ENCODE measurements at regions not wholly inside any gene's neighbourhood (a gene's known extent, or its start where the extent isn't known, plus 50 kb on each side); places are given as distances from the start of the nearest gene placed in this dataset.

DNA sequence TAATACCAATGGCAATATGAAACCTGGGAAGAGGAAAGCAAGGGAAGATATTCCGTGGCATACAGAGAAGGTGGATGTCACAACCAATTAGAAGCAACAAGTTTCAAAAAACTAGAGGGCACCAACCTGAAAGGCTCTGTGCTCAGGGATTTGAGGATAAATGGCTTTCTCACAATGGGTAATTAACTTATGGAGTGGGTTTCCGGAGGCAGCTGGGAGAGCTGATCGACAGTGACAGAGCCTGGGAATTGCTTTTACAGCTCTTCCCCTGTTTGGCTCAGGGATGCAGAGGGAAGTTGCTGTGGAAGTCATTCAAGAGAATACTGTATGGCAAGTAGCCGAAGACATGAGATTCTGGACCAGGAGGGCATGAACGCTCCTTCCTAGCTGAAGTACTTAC lies 237.0 kb downstream of the KIF4B start:
- TF ChIP-seq EZH2 (optimal IDR thresholded peaks at IDR 0.05; ENCODE audit: low read depth, low read length): no peak
- TF ChIP-seq, protein P1, sequence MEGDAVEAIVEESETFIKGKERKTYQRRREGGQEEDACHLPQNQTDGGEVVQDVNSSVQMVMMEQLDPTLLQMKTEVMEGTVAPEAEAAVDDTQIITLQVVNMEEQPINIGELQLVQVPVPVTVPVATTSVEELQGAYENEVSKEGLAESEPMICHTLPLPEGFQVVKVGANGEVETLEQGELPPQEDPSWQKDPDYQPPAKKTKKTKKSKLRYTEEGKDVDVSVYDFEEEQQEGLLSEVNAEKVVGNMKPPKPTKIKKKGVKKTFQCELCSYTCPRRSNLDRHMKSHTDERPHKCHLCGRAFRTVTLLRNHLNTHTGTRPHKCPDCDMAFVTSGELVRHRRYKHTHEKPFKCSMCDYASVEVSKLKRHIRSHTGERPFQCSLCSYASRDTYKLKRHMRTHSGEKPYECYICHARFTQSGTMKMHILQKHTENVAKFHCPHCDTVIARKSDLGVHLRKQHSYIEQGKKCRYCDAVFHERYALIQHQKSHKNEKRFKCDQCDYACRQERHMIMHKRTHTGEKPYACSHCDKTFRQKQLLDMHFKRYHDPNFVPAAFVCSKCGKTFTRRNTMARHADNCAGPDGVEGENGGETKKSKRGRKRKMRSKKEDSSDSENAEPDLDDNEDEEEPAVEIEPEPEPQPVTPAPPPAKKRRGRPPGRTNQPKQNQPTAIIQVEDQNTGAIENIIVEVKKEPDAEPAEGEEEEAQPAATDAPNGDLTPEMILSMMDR (IDR thresholded peaks at IDR 0.05; ENCODE audit: low read length): no peak

All from MM.1S (cell line).